ENCODE measurements at regions not wholly inside any gene's neighbourhood (a gene's known extent, or its start where the extent isn't known, plus 50 kb on each side); places are given as distances from the start of the nearest gene placed in this dataset.
"Not testable (repeated sequence)": the region's sequence is repeated elsewhere in the genome, so short reads cannot be mapped to it uniquely, and the experiment has no call there.

- Mint-ChIP-seq H3K27ac (no peak overlapping the region), H3K27me3 (ENCODE audit: low read depth) (no peaks in the 10 kb centered on the region), H3K36me3 (ENCODE audit: low read depth) (no peaks in the 10 kb centered on the region), H3K4me1 (ENCODE audit: low read depth) (no peaks in the 10 kb centered on the region), H3K4me3 (ENCODE audit: low read depth) (no peak overlapping the region), H3K9me3 (no peaks in the 10 kb centered on the region)
- DNase-seq (ENCODE audit: low spot score) = no peak
- intact Hi-C loops (cut with micrococcal nuclease) = no loop called here
These were observed 142.9 kb upstream of the GRAMD2B start for GRCh38 chr5:126280343-126280742.

GRCh38 chr5:126280846-126281245, 142.4 kb upstream of the GRAMD2B start:
- DNase-seq (ENCODE audit: low spot score) = no peak
- H3K9me3 Mint-ChIP-seq = no peaks in the 10 kb centered on the region
- no peaks in the 10 kb centered on the region for H3K4me1 Mint-ChIP-seq (ENCODE audit: low read depth)
- H3K36me3 Mint-ChIP-seq (ENCODE audit: low read depth) = no peaks in the 10 kb centered on the region
- no peaks in the 10 kb centered on the region for H3K27me3 Mint-ChIP-seq (ENCODE audit: low read depth)
- H3K4me3 Mint-ChIP-seq (ENCODE audit: low read depth) = no peak overlapping the region
- H3K27ac Mint-ChIP-seq = no peak overlapping the region
- intact Hi-C loops (cut with micrococcal nuclease) = no loop called here

- H3K4me3 Mint-ChIP-seq (ENCODE audit: low read depth) = no peak overlapping the region
- no peak overlapping the region for H3K27ac Mint-ChIP-seq
- H3K27me3 Mint-ChIP-seq (ENCODE audit: low read depth) = no peaks in the 10 kb centered on the region
- H3K36me3 Mint-ChIP-seq (ENCODE audit: low read depth) = no peaks in the 10 kb centered on the region
- H3K4me1 Mint-ChIP-seq (ENCODE audit: low read depth) = no peaks in the 10 kb centered on the region
- no peaks in the 10 kb centered on the region for H3K9me3 Mint-ChIP-seq
- intact Hi-C loops (cut with micrococcal nuclease) = no loop called here
- no peak for DNase-seq (ENCODE audit: low spot score)
These were observed 138.1 kb upstream of the GRAMD2B start for GRCh38 chr5:126284977-126285696.

- H3K27me3 Mint-ChIP-seq (ENCODE audit: low read depth); H3K9me3 Mint-ChIP-seq; H3K27ac Mint-ChIP-seq; intact Hi-C loops (cut with micrococcal nuclease); H3K36me3 Mint-ChIP-seq (ENCODE audit: low read depth); H3K4me3 Mint-ChIP-seq (ENCODE audit: low read depth); H3K4me1 Mint-ChIP-seq (ENCODE audit: low read depth); DNase-seq (ENCODE audit: low spot score): not testable (repeated sequence)
These were observed 127.1 kb upstream of the GRAMD2B start for GRCh38 chr5:126296121-126296520.

DNA sequence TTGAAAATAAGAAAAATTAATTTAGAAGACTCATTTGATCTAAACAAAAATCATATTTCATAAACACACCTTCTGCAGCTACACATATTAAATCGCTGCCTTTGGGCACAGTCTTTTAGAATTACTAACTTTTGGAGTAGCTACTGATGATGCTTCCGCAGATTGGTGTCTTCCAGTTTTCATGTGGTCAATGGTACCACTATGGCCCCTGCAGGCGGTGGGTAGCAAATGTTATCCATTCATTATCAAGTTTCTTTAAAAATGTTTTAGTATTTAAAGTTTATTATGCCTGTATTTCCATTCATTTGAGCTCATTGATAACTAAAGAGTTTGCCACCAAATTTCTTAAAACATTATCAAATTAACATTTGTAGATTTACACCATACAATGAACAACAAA, 122.9 kb upstream of the GRAMD2B start:
- no peaks in the 10 kb centered on the region for H3K9me3 Mint-ChIP-seq
- no peak overlapping the region for H3K27ac Mint-ChIP-seq
- intact Hi-C loops (cut with micrococcal nuclease) = no loop called here
- H3K36me3 Mint-ChIP-seq (ENCODE audit: low read depth) = no peaks in the 10 kb centered on the region
- DNase-seq (ENCODE audit: low spot score) = no peak
- no peak overlapping the region for H3K4me3 Mint-ChIP-seq (ENCODE audit: low read depth)
- H3K4me1 Mint-ChIP-seq (ENCODE audit: low read depth) = no peaks in the 10 kb centered on the region
- no peaks in the 10 kb centered on the region for H3K27me3 Mint-ChIP-seq (ENCODE audit: low read depth)

DNA sequence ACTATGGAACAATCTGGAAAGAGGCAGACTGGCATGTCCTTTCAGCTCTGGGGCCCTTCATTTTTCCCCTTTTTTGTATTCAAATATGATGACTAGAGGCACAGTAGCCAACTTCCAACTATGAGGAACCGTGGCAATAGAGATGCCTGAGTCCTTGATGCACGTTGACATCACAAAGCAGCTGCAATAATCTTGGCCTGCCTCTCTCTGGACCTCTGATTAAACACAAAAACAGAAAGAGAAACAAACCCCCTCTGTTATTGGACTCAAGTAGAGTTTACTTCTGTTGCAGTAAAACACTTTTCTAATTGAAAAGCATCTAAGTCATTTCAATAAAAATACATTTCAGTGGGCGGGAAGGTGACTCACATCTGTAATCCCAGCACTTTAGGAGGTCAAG, 122.2 kb upstream of the GRAMD2B start:
- DNase-seq (ENCODE audit: low spot score) = no peak
- no peak overlapping the region for H3K27ac Mint-ChIP-seq
- intact Hi-C loops (cut with micrococcal nuclease) = no loop called here
- no peaks in the 10 kb centered on the region for H3K9me3 Mint-ChIP-seq
- H3K27me3 Mint-ChIP-seq (ENCODE audit: low read depth) = no peaks in the 10 kb centered on the region
- no peaks in the 10 kb centered on the region for H3K4me1 Mint-ChIP-seq (ENCODE audit: low read depth)
- no peak overlapping the region for H3K4me3 Mint-ChIP-seq (ENCODE audit: low read depth)
- no peaks in the 10 kb centered on the region for H3K36me3 Mint-ChIP-seq (ENCODE audit: low read depth)

GRCh38 chr5:126309860-126310259, 113.3 kb upstream of the GRAMD2B start:
- no peaks in the 10 kb centered on the region for H3K9me3 Mint-ChIP-seq
- intact Hi-C loops (cut with micrococcal nuclease) = no loop called here
- H3K4me1 Mint-ChIP-seq (ENCODE audit: low read depth) = no peaks in the 10 kb centered on the region
- peaks cover 6% of the 10 kb centered on the region for H3K27me3 Mint-ChIP-seq (ENCODE audit: low read depth)
- H3K27ac Mint-ChIP-seq = no peak overlapping the region
- no peak overlapping the region for H3K4me3 Mint-ChIP-seq (ENCODE audit: low read depth)
- DNase-seq (ENCODE audit: low spot score) = no peak
- no peaks in the 10 kb centered on the region for H3K36me3 Mint-ChIP-seq (ENCODE audit: low read depth)

DNA sequence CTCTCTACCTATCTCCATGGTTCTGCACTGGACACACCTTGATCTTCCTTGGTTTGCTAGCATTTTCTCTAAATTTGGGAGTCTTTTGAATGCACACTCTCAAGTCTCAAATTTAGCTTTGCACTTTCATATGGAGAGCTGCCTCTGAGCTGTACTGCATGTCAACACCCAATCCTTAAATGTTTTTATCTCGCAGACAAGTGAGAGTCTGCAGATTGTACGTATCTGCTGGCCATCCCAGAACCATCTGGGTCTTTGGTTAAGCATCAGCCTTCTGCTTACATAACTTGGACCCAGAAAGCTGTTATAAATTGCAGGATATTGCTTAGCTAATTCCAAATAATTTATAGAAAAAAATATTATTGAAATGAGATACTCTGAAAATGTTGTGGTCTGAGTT, 111.4 kb upstream of the GRAMD2B start:
- no peaks in the 10 kb centered on the region for H3K9me3 Mint-ChIP-seq
- no peaks in the 10 kb centered on the region for H3K4me1 Mint-ChIP-seq (ENCODE audit: low read depth)
- no peak overlapping the region for H3K4me3 Mint-ChIP-seq (ENCODE audit: low read depth)
- H3K36me3 Mint-ChIP-seq (ENCODE audit: low read depth) = no peaks in the 10 kb centered on the region
- H3K27me3 Mint-ChIP-seq (ENCODE audit: low read depth) = peaks cover 6% of the 10 kb centered on the region
- no peak overlapping the region for H3K27ac Mint-ChIP-seq
- DNase-seq (ENCODE audit: low spot score) = no peak
- intact Hi-C loops (cut with micrococcal nuclease) = no loop called here

GRCh38 chr5:126315341-126315740, 107.9 kb upstream of the GRAMD2B start:
- H3K4me1 Mint-ChIP-seq (ENCODE audit: low read depth) = no peaks in the 10 kb centered on the region
- H3K4me3 Mint-ChIP-seq (ENCODE audit: low read depth) = no peak overlapping the region
- H3K27ac Mint-ChIP-seq = no peak overlapping the region
- intact Hi-C loops (cut with micrococcal nuclease) = no loop called here
- H3K9me3 Mint-ChIP-seq = no peaks in the 10 kb centered on the region
- peaks cover 6% of the 10 kb centered on the region for H3K27me3 Mint-ChIP-seq (ENCODE audit: low read depth)
- H3K36me3 Mint-ChIP-seq (ENCODE audit: low read depth) = no peaks in the 10 kb centered on the region
- DNase-seq (ENCODE audit: low spot score) = no peak

DNA sequence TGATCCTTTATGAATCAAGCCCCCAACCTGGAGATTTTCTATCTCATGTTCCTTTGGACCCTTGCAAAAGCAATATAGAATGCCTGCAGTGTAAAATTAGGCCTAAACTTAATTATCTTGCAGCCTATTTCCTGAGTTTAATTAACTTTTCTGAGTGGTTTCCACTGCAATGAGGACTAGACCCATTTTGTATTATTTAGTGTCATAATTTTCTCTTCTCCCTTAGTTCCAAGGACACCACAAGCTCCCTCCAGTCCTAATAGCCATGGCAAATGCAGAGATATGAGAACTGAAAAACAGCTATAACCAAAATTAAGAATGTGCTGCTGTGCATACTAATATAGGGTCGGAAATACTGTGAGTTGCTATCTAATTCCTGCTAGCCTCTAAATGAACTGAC, 90.9 kb upstream of the GRAMD2B start:
- Mint-ChIP-seq H3K27ac (no peak overlapping the region), H3K4me1 (ENCODE audit: low read depth) (no peaks in the 10 kb centered on the region), H3K4me3 (ENCODE audit: low read depth) (no peak overlapping the region), H3K36me3 (ENCODE audit: low read depth) (no peaks in the 10 kb centered on the region), H3K27me3 (ENCODE audit: low read depth) (peaks cover 2% of the 10 kb centered on the region), H3K9me3 (no peaks in the 10 kb centered on the region)
- intact Hi-C loops (cut with micrococcal nuclease) = no loop called here
- no peak for DNase-seq (ENCODE audit: low spot score)

DNA sequence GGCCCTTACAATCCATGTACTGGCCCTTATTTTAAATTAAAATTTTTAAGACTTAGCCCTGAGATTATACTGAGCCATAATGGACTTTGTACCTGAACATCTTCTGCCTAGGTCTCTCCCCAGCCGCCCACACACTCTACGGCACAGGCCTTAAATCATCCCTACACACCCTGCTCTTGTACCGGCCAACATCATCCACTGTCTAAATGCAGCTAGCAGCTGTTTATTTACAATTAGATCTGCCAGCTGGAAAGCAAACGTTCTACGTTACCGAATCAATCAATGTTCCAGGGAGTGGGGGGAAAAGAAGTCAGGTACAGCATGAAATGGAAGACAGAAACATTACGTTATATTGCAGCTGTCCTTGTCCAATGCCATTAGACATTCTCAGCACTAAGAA, 88.4 kb upstream of the GRAMD2B start:
- H3K4me3 Mint-ChIP-seq (ENCODE audit: low read depth) = no peak overlapping the region

GRCh38 chr5:126335886-126336285, 87.3 kb upstream of the GRAMD2B start:
- Mint-ChIP-seq H3K27ac (no peak overlapping the region), H3K9me3 (no peaks in the 10 kb centered on the region), H3K4me1 (ENCODE audit: low read depth) (no peaks in the 10 kb centered on the region), H3K4me3 (ENCODE audit: low read depth) (no peak overlapping the region), H3K27me3 (ENCODE audit: low read depth) (peaks cover 1% of the 10 kb centered on the region), H3K36me3 (ENCODE audit: low read depth) (no peaks in the 10 kb centered on the region)
- intact Hi-C loops (cut with micrococcal nuclease) = no loop called here
- no peak for DNase-seq (ENCODE audit: low spot score)

More for the DNA sequence above, 88.4 kb upstream of the GRAMD2B start:
- no peak overlapping the region for H3K27ac Mint-ChIP-seq
- intact Hi-C loops (cut with micrococcal nuclease) = no loop called here
- no peaks in the 10 kb centered on the region for H3K4me1 Mint-ChIP-seq (ENCODE audit: low read depth)
- DNase-seq (ENCODE audit: low spot score) = no peak
- no peaks in the 10 kb centered on the region for H3K9me3 Mint-ChIP-seq
- H3K27me3 Mint-ChIP-seq (ENCODE audit: low read depth) = no peaks in the 10 kb centered on the region
- no peaks in the 10 kb centered on the region for H3K36me3 Mint-ChIP-seq (ENCODE audit: low read depth)

DNA sequence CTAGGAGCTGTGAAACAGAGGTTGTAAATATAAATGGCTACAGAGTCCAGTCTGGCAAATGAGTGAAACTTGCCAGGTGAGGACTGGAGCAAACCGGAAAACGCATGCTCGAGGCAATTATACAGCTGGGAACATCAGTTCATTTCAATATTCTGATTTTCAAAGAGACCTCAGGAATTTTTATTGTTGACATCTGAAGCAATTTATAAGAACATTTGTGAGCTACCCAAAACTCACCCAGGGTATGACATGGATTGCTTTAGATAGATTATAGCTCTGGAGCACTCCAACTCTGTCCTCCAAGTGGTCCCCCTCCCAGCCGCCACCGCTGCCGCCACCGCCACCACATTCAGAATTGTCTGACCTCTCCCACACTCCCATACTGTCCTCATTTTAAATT, 84.6 kb upstream of the GRAMD2B start:
- peaks cover 4% of the 10 kb centered on the region for H3K27me3 Mint-ChIP-seq (ENCODE audit: low read depth)
- no peak overlapping the region for H3K4me3 Mint-ChIP-seq (ENCODE audit: low read depth)
- H3K27ac Mint-ChIP-seq = no peak overlapping the region
- DNase-seq (ENCODE audit: low spot score) = no peak
- H3K4me1 Mint-ChIP-seq (ENCODE audit: low read depth) = no peaks in the 10 kb centered on the region
- no peaks in the 10 kb centered on the region for H3K36me3 Mint-ChIP-seq (ENCODE audit: low read depth)
- intact Hi-C loops (cut with micrococcal nuclease) = loop anchor here (1.0 kb wide), 2 partner anchors 201 to 263 kb away; no protein-coding TSS in a partner anchor
- no peaks in the 10 kb centered on the region for H3K9me3 Mint-ChIP-seq

Data from activated T-helper 2 cell treated with anti-CD3 and anti-CD28 coated beads, Interferon-gamma antibody, Interleukin-2, Interleukin-4, amounts not matched to agents 10 μg/mL and 5 μg/mL and 100 μg/mL, durations not matched to agents 14 hours and 24 hours and 36 hours (primary cell).